DND-41 (cell line): ENCODE measurements at regions not wholly inside any gene's neighbourhood (a gene's known extent, or its start where the extent isn't known, plus 50 kb on each side); places are given as distances from the start of the nearest gene placed in this dataset.

Experiments
- ATAC-seq: fragments of 200-7000 bp; cut with Tn5 transposase; 3 replicates; pipeline ENCODE4 v1.9.1; 2021; ENCODE audit warnings: low read depth; ENCODE audit not compliant: insufficient read depth
- DNase-seq: peaks from one replicate; pipeline ENCODE4 v3.0.0-alpha.2; 2020
- H2AFZ ChIP-seq: 2 replicates; pipeline ENCODE4 v1.6.0; 2012; ENCODE audit warnings: low read depth, low read length
- H3K27ac ChIP-seq: 2 replicates; pipeline ENCODE4 v1.5.1; 2012; ENCODE audit warnings: low read length, inconsistent platforms
- H3K27me3 ChIP-seq: fragments of 200-600 bp; sonication (generic); 2 replicates; pipeline ENCODE4 v1.6.0; 2012; ENCODE audit warnings: low read length, mild to moderate bottlenecking, inconsistent platforms; ENCODE audit not compliant: insufficient read depth, poor library complexity
- H3K36me3 ChIP-seq: 2 replicates; pipeline ENCODE4 v1.5.1; 2012; ENCODE audit warnings: low read length, inconsistent platforms; ENCODE audit not compliant: insufficient read depth
- H3K4me1 ChIP-seq: 2 replicates; pipeline ENCODE4 v1.5.1; 2012; ENCODE audit warnings: mild to moderate bottlenecking, low read length; ENCODE audit not compliant: insufficient read depth
- H3K4me2 ChIP-seq: 2 replicates; pipeline ENCODE4 v1.6.0; 2012; ENCODE audit warnings: mild to moderate bottlenecking, moderate library complexity, low read length, inconsistent platforms; ENCODE audit not compliant: insufficient read depth
- H3K4me3 ChIP-seq, 2 experiments: fragments of 200-600 bp in 1 of 2; shearing (Covaris generic) in 1 of 2; 2 replicates each; pipeline ENCODE4 v1.5.1; 2012 to 2016; ENCODE audit warnings: inconsistent platforms in 2 of 2, low read length in 2 of 2, mild to moderate bottlenecking in 2 of 2, low read depth in 1 of 2, moderate library complexity in 1 of 2
- H3K79me2 ChIP-seq: 2 replicates; pipeline ENCODE4 v1.6.0; 2012; ENCODE audit warnings: low read length, inconsistent platforms; ENCODE audit not compliant: insufficient read depth
- H3K9ac ChIP-seq: 2 replicates; pipeline ENCODE4 v1.6.0; 2012; ENCODE audit warnings: low read depth, mild to moderate bottlenecking, inconsistent platforms, low read length, moderate library complexity
- H3K9me3 ChIP-seq: 2 replicates; pipeline ENCODE4 v1.5.1; 2012; ENCODE audit warnings: low read length, moderate library complexity, mild to moderate bottlenecking, inconsistent platforms; ENCODE audit not compliant: insufficient read depth, severe bottlenecking
- H4K20me1 ChIP-seq: 2 replicates; pipeline ENCODE4 v1.6.0; 2012; ENCODE audit warnings: low read length; ENCODE audit not compliant: insufficient read depth
- CTCF ChIP-seq: IDR thresholded peaks from 2 replicates; pipeline ENCODE4 v1.5.1; 2012; ENCODE audit warnings: borderline replicate concordance, low read length, moderate library complexity, mild to moderate bottlenecking; ENCODE audit not compliant: poor library complexity, severe bottlenecking; ENCODE audit errors: extremely low read depth
- EZH2 ChIP-seq: IDR thresholded peaks from 3 replicates; pipeline ENCODE4 v1.6.1; 2012; ENCODE audit warnings: borderline replicate concordance, low read depth, mild to moderate bottlenecking, moderate library complexity, low read length, inconsistent platforms; ENCODE audit not compliant: severe bottlenecking

- ATAC-seq (no peak), DNase-seq (no peak)
- TF ChIP-seq EZH2 (no peak), CTCF (no peak)
- Histone ChIP-seq H3K27ac (no peak overlapping the region), H3K4me1 (peaks cover 4% of the 10 kb centered on the region; the same call in 1 of the 2 replicates), H3K79me2 (no peaks in the 10 kb centered on the region), H3K4me3 (no peak overlapping the region), H3K9me3 (no peaks in the 10 kb centered on the region), H3K9ac (no peak overlapping the region), H3K36me3 (no peaks in the 10 kb centered on the region), H4K20me1 (no peaks in the 10 kb centered on the region), H2AFZ (no peak overlapping the region), H3K27me3 (no peaks in the 10 kb centered on the region), H3K4me2 (no peak overlapping the region)
Observed at GRCh38 chr3:109825971-109826810, 488.8 kb upstream of the DPPA4 start.

- DNase-seq (no peak), ATAC-seq (no peak)
- Histone ChIP-seq H4K20me1 (no peaks in the 10 kb centered on the region), H3K9ac (no peak overlapping the region), H3K9me3 (no peaks in the 10 kb centered on the region), H3K4me1 (peaks cover 4% of the 10 kb centered on the region; the same call in 1 of the 2 replicates), H3K4me3 (no peak overlapping the region), H3K27ac (no peak overlapping the region), H3K36me3 (no peaks in the 10 kb centered on the region), H3K4me2 (no peak overlapping the region), H2AFZ (no peak overlapping the region), H3K27me3 (no peaks in the 10 kb centered on the region), H3K79me2 (no peaks in the 10 kb centered on the region)
- TF ChIP-seq EZH2 (no peak), CTCF (no peak)
Observed at GRCh38 chr3:109831403-109831802, 494.1 kb upstream of the DPPA4 start.

GRCh38 chr3:109835958-109836357 is 498.6 kb upstream of the DPPA4 start:
- no peaks in the 10 kb centered on the region for H3K36me3 ChIP-seq
- H3K4me1 ChIP-seq = no peaks in the 10 kb centered on the region
- H3K27ac ChIP-seq = no peak overlapping the region
- H3K27me3 ChIP-seq = no peaks in the 10 kb centered on the region
- no peaks in the 10 kb centered on the region for H3K9me3 ChIP-seq
- ATAC-seq (no peak; the same call in 2 of the 3 replicates), DNase-seq (no peak)
- no peaks in the 10 kb centered on the region for H3K79me2 ChIP-seq
- no peak overlapping the region for H3K9ac ChIP-seq
- no peak overlapping the region for H2AFZ ChIP-seq
- H3K4me2 ChIP-seq = no peak overlapping the region
- H4K20me1 ChIP-seq = no peaks in the 10 kb centered on the region
- H3K4me3 ChIP-seq = no peak overlapping the region
- TF ChIP-seq EZH2 (no peak), CTCF (no peak)
